SU-DHL-6 (cell line): ENCODE measurements at regions not wholly inside any gene's neighbourhood (a gene's known extent, or its start where the extent isn't known, plus 50 kb on each side); places are given as distances from the start of the nearest gene placed in this dataset.

Source experiments
- H2AFZ ChIP-seq: fragments of 200-600 bp; sonication (generic); 2 replicates; pipeline ENCODE4 v1.6.1; 2014; ENCODE audit warnings: low read depth, mild to moderate bottlenecking, moderate library complexity, mixed read lengths, antibody characterized with exemption, low read length; ENCODE audit not compliant: severe bottlenecking
- H3F3A ChIP-seq: fragments of 200-600 bp; shearing (Covaris generic); 2 replicates; pipeline ENCODE4 v1.6.0; 2016; ENCODE audit warnings: antibody characterized with exemption, mild to moderate bottlenecking; ENCODE audit not compliant: insufficient read depth
- H3K27ac ChIP-seq: fragments of 200-600 bp; sonication (generic); 2 replicates; pipeline ENCODE4 v1.5.1; 2016; ENCODE audit warnings: low read depth, mild to moderate bottlenecking, low read length, moderate library complexity, mixed read lengths
- H3K27me3 ChIP-seq: fragments of 200-600 bp; sonication (generic), shearing (Covaris generic); 2 replicates; pipeline ENCODE4 v1.6.0; 2014; ENCODE audit warnings: mild to moderate bottlenecking, low read length
- H3K36me3 ChIP-seq: fragments of 200-600 bp; sonication (generic); 2 replicates; pipeline ENCODE4 v1.6.1; 2014; ENCODE audit warnings: mild to moderate bottlenecking, low read length, mixed read lengths
- H3K4me2 ChIP-seq: fragments of 300-600, 200-600 bp; shearing (Covaris generic), sonication (generic); 2 replicates; pipeline ENCODE4 v1.6.0; 2014; ENCODE audit warnings: low read length, low read depth, mild to moderate bottlenecking; ENCODE audit not compliant: poor library complexity, severe bottlenecking
- H3K4me3 ChIP-seq: fragments of 200-600 bp; sonication (generic); 2 replicates; pipeline ENCODE4 v1.5.1; 2014; ENCODE audit warnings: antibody characterized with exemption, low read length, mild to moderate bottlenecking, mixed read lengths; ENCODE audit not compliant: insufficient read depth, poor library complexity, severe bottlenecking
- H3K79me2 ChIP-seq: fragments of 200-600 bp; sonication (generic); 2 replicates; pipeline ENCODE4 v1.6.1; 2014; ENCODE audit warnings: mild to moderate bottlenecking, low read length, moderate library complexity; ENCODE audit not compliant: insufficient read depth
- H3K9ac ChIP-seq: fragments of 200-600 bp; sonication (generic); 2 replicates; pipeline ENCODE4 v1.7.0; 2014; ENCODE audit warnings: mild to moderate bottlenecking, low read length
- H3K9me2 ChIP-seq: fragments of 200-600 bp; sonication (generic); replicated peaks from 2 replicates; pipeline ENCODE4 v1.6.1; 2014; ENCODE audit warnings: low read length; ENCODE audit not compliant: insufficient read depth
- H3K9me3 ChIP-seq: fragments of 200-600 bp; sonication (generic); 2 replicates; pipeline ENCODE4 v1.6.1; 2014; ENCODE audit warnings: low read length, mixed read lengths; ENCODE audit not compliant: insufficient read depth
- H4K20me1 ChIP-seq: fragments of 200-600 bp; sonication (generic); 2 replicates; pipeline ENCODE4 v1.6.1; 2014; ENCODE audit warnings: low read depth, mild to moderate bottlenecking, antibody characterized with exemption, low read length, moderate library complexity, mixed read lengths
- CTCF ChIP-seq: fragments of 200-600 bp; sonication (generic); IDR thresholded peaks from one replicate; pipeline ENCODE4 v1.5.1; 2017; ENCODE audit warnings: antibody characterized with exemption, mild to moderate bottlenecking, low read length, moderate library complexity; ENCODE audit not compliant: insufficient read depth, poor library complexity, severe bottlenecking
- EZH2phosphoT487 ChIP-seq: fragments of 200-600 bp; sonication (generic), shearing (Covaris generic); conservative IDR thresholded peaks from 2 replicates; pipeline ENCODE4 v1.6.1; 2018; ENCODE audit warnings: mild to moderate bottlenecking, antibody characterized with exemption, low read length, moderate library complexity, mixed read lengths

- no peak overlapping the region for H3K27ac ChIP-seq
- no peak overlapping the region for H3K4me3 ChIP-seq
- H3K9me3 ChIP-seq: no peaks in the 10 kb centered on the region
- H3F3A ChIP-seq: no peaks in the 10 kb centered on the region
- H4K20me1 ChIP-seq: no peaks in the 10 kb centered on the region
- no peaks in the 10 kb centered on the region for H3K27me3 ChIP-seq
- H3K36me3 ChIP-seq: no peaks in the 10 kb centered on the region
- H3K79me2 ChIP-seq: no peaks in the 10 kb centered on the region
- TF ChIP-seq CTCF (no peak), EZH2phosphoT487 (no peak)
- H3K4me2 ChIP-seq: no peak overlapping the region
- H2AFZ ChIP-seq: no peak overlapping the region
- no peak overlapping the region for H3K9ac ChIP-seq
- H3K9me2 ChIP-seq: no peaks in the 10 kb centered on the region
Measured at GRCh38 chr10:3548076-3548475, 236.9 kb downstream of the KLF6 start.

GRCh38 chr10:3544561-3544960 is 240.4 kb downstream of the KLF6 start:
- no peak overlapping the region for H3K9ac ChIP-seq
- TF ChIP-seq CTCF (no peak), EZH2phosphoT487 (no peak)
- no peak overlapping the region for H3K27ac ChIP-seq
- H3K9me3 ChIP-seq: no peaks in the 10 kb centered on the region
- H3K36me3 ChIP-seq: no peaks in the 10 kb centered on the region
- no peaks in the 10 kb centered on the region for H4K20me1 ChIP-seq
- H3F3A ChIP-seq: no peaks in the 10 kb centered on the region
- H3K4me2 ChIP-seq: no peak overlapping the region
- no peaks in the 10 kb centered on the region for H3K27me3 ChIP-seq
- H3K4me3 ChIP-seq: no peak overlapping the region
- no peak overlapping the region for H2AFZ ChIP-seq
- H3K9me2 ChIP-seq: no peaks in the 10 kb centered on the region
- H3K79me2 ChIP-seq: no peaks in the 10 kb centered on the region

- TF ChIP-seq EZH2phosphoT487 (no peak), CTCF (no peak)
- no peak overlapping the region for H3K4me2 ChIP-seq
Measured at GRCh38 chr10:3542185-3542611, 242.8 kb downstream of the KLF6 start.

More at GRCh38 chr10:3542185-3542611, 242.8 kb downstream of the KLF6 start:
- Histone ChIP-seq H2AFZ (no peak overlapping the region), H3K9me3 (no peaks in the 10 kb centered on the region), H3K4me3 (no peak overlapping the region), H3K27me3 (no peaks in the 10 kb centered on the region), H3K9me2 (no peaks in the 10 kb centered on the region), H3F3A (no peaks in the 10 kb centered on the region), H3K27ac (no peak overlapping the region), H4K20me1 (no peaks in the 10 kb centered on the region), H3K36me3 (no peaks in the 10 kb centered on the region), H3K79me2 (no peaks in the 10 kb centered on the region), H3K9ac (no peak overlapping the region)
